ENCODE measurements at regions not wholly inside any gene's neighbourhood (a gene's known extent, or its start where the extent isn't known, plus 50 kb on each side); places are given as distances from the start of the nearest gene placed in this dataset.

DNA sequence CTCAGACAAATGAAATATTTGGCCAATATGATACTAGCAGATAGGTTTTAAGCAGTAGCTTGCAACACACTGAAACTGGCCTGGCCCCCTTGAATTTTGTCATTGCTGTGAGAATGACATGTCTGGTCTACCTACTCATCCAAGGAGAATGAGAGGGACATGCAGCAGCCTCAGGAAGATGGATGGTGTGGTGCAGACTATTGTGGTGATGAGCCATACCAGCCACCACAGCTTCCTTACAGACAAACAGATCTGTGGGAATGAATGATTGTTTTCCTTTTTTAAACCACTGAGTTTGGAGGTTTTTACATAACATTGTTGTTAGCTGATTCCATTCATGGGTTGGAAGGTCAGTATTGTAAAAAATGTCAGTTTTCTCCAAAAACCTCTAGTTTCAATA is 133.7 kb upstream of the POU1F1 start:
- H3K36me3 ChIP-seq (replicated peaks; ENCODE audit: insufficient read depth, low read length): no peaks in the 10 kb centered on the region
- H3K9me3 ChIP-seq (replicated peaks; ENCODE audit: insufficient read depth, low read length): no peaks in the 10 kb centered on the region
- H3K9me2 ChIP-seq (replicated peaks; ENCODE audit: insufficient read depth, low read length): no peaks in the 10 kb centered on the region
- no peak overlapping the region for H2AFZ ChIP-seq (ENCODE audit: low read length)
- no peaks in the 10 kb centered on the region for H3K4me1 ChIP-seq (ENCODE audit: low read length)
- no peak for DNase-seq
- H3K27ac ChIP-seq (ENCODE audit: low read length): no peak overlapping the region
- H4K20me1 ChIP-seq (ENCODE audit: insufficient read depth, low read length): no peaks in the 10 kb centered on the region
- no peak overlapping the region for H3K4me3 ChIP-seq (ENCODE audit: low read length)
- no peak overlapping the region for H3K4me2 ChIP-seq (ENCODE audit: low read depth, low read length)
- TF ChIP-seq EZH2phosphoT487 (IDR thresholded peaks at IDR 0.05; ENCODE audit: low read length): no peak
- TF ChIP-seq, protein P1, sequence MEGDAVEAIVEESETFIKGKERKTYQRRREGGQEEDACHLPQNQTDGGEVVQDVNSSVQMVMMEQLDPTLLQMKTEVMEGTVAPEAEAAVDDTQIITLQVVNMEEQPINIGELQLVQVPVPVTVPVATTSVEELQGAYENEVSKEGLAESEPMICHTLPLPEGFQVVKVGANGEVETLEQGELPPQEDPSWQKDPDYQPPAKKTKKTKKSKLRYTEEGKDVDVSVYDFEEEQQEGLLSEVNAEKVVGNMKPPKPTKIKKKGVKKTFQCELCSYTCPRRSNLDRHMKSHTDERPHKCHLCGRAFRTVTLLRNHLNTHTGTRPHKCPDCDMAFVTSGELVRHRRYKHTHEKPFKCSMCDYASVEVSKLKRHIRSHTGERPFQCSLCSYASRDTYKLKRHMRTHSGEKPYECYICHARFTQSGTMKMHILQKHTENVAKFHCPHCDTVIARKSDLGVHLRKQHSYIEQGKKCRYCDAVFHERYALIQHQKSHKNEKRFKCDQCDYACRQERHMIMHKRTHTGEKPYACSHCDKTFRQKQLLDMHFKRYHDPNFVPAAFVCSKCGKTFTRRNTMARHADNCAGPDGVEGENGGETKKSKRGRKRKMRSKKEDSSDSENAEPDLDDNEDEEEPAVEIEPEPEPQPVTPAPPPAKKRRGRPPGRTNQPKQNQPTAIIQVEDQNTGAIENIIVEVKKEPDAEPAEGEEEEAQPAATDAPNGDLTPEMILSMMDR (IDR thresholded peaks at IDR 0.05; ENCODE audit: low read length): no peak
- no peak for TF ChIP-seq EZH2 (optimal IDR thresholded peaks at IDR 0.05; ENCODE audit: low read depth, low read length)
- H3F3A ChIP-seq (ENCODE audit: insufficient read depth, low read length): no peaks in the 10 kb centered on the region
- no peak overlapping the region for H3K9ac ChIP-seq (ENCODE audit: low read length)
- no peaks in the 10 kb centered on the region for H3K79me2 ChIP-seq (ENCODE audit: low read length)
- no peaks in the 10 kb centered on the region for H3K27me3 ChIP-seq (replicated peaks; ENCODE audit: insufficient read depth, low read length)

DNA sequence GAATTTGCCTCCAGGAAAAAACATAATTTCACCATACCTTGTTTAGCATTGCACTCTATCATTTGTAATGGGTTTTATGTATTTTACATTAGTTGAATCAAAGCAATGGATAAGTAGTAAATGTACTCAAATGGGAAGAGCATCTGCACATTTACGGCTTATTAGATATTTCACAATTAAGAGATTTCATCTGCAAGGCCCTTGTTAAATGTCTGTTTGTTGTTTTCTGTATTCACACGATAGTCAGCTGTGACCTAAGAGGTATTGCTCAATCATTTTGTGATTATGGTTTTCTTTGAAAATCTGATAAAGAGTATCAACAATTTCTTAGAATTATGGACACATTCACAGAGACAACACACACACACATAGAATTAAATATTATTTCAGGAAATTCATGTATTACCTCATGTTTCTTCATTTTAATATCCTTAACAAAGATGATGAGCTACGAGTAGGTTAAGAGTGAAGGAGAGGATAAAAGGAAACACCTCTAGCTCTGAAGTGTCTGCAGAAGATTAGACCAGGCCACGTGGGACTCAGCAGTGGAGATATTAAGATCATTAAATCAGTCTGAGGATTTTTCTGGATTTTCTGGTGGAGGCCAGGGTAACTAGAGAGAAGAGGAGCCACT is 121.9 kb upstream of the POU1F1 start:
- Histone ChIP-seq H3K27ac (ENCODE audit: low read length) (no peak overlapping the region), H3K4me1 (ENCODE audit: low read length) (no peaks in the 10 kb centered on the region), H3K9me3 (replicated peaks; ENCODE audit: insufficient read depth, low read length) (no peaks in the 10 kb centered on the region), H3K79me2 (ENCODE audit: low read length) (no peaks in the 10 kb centered on the region), H3K9me2 (replicated peaks; ENCODE audit: insufficient read depth, low read length) (no peaks in the 10 kb centered on the region), H3K4me2 (ENCODE audit: low read depth, low read length) (no peak overlapping the region), H4K20me1 (ENCODE audit: insufficient read depth, low read length) (no peaks in the 10 kb centered on the region), H3K9ac (ENCODE audit: low read length) (no peak overlapping the region), H3F3A (ENCODE audit: insufficient read depth, low read length) (no peaks in the 10 kb centered on the region), H3K36me3 (replicated peaks; ENCODE audit: insufficient read depth, low read length) (no peaks in the 10 kb centered on the region), H2AFZ (ENCODE audit: low read length) (no peak overlapping the region), H3K27me3 (replicated peaks; ENCODE audit: insufficient read depth, low read length) (no peaks in the 10 kb centered on the region), H3K4me3 (ENCODE audit: low read length) (no peak overlapping the region)
- TF ChIP-seq EZH2 (optimal IDR thresholded peaks at IDR 0.05; ENCODE audit: low read depth, low read length) (no peak), EZH2phosphoT487 (IDR thresholded peaks at IDR 0.05; ENCODE audit: low read length) (no peak)
- TF ChIP-seq, protein P1 (IDR thresholded peaks at IDR 0.05; ENCODE audit: low read length): no peak
- no peak for DNase-seq

DNA sequence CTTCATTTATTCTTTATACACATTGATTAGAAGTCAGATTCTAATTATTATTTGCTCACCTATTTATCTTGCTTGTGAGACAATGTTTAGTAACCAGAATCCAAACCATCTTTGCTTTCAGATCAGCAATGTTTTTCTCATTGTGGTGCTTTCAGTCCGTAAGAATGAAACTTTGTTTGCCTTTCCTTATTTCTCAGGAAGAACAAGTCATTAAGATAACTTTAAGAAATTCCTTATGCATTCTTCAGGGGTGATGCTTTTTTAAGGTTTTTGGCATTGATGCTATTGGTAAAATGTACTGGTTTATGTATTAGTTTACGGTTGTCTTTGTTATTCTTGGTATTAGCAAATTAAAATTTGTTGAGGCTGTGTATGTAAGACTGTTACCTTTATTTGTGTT is 120.8 kb upstream of the POU1F1 start:
- Histone ChIP-seq H3K9ac (ENCODE audit: low read length) (no peak overlapping the region), H3K4me1 (ENCODE audit: low read length) (no peaks in the 10 kb centered on the region), H3K27me3 (replicated peaks; ENCODE audit: insufficient read depth, low read length) (no peaks in the 10 kb centered on the region), H2AFZ (ENCODE audit: low read length) (no peak overlapping the region), H4K20me1 (ENCODE audit: insufficient read depth, low read length) (no peaks in the 10 kb centered on the region), H3K79me2 (ENCODE audit: low read length) (no peaks in the 10 kb centered on the region), H3K9me3 (replicated peaks; ENCODE audit: insufficient read depth, low read length) (no peaks in the 10 kb centered on the region), H3K4me3 (ENCODE audit: low read length) (no peak overlapping the region), H3K4me2 (ENCODE audit: low read depth, low read length) (no peak overlapping the region), H3K36me3 (replicated peaks; ENCODE audit: insufficient read depth, low read length) (no peaks in the 10 kb centered on the region), H3F3A (ENCODE audit: insufficient read depth, low read length) (no peaks in the 10 kb centered on the region), H3K27ac (ENCODE audit: low read length) (no peak overlapping the region), H3K9me2 (replicated peaks; ENCODE audit: insufficient read depth, low read length) (no peaks in the 10 kb centered on the region)
- TF ChIP-seq, protein P1 (IDR thresholded peaks at IDR 0.05; ENCODE audit: low read length): no peak
- no peak for TF ChIP-seq EZH2 (optimal IDR thresholded peaks at IDR 0.05; ENCODE audit: low read depth, low read length)
- TF ChIP-seq EZH2phosphoT487 (IDR thresholded peaks at IDR 0.05; ENCODE audit: low read length): no peak
- no peak for DNase-seq
